Dedifferentiated amniotic fluid mesenchymal stem cell (primary cell): ENCODE measurements at regions not wholly inside any gene's neighbourhood (a gene's known extent, or its start where the extent isn't known, plus 50 kb on each side); places are given as distances from the start of the nearest gene placed in this dataset.
"Not testable (repeated sequence)": the region's sequence is repeated elsewhere in the genome, so short reads cannot be mapped to it uniquely, and the experiment has no call there.

Experiments used
- DNase-seq: peaks from one replicate; pipeline ENCODE4 v3.0.0-alpha.2; 2016; ENCODE audit errors: extremely low spot score

DNA sequence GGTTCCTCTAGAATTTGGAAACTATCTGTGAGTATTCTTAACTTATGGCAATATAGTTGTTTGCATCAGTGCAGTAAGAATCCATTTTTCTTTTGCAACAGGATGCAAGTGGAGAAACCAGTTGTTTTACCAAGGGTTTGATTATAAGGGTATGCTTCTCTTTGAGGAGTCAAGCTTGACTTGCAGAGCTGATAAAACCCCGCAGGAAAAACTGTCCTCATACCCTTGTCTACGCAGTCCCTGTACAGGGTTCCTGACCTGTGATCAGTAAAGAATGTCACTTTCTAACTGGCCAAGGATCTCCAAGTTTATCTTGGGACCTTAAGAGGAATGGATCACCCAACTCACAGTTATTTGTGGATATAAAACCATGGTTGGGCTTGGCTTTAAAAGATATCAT, 161.1 kb upstream of the OLIG3 start:
- no peak for DNase-seq

DNA sequence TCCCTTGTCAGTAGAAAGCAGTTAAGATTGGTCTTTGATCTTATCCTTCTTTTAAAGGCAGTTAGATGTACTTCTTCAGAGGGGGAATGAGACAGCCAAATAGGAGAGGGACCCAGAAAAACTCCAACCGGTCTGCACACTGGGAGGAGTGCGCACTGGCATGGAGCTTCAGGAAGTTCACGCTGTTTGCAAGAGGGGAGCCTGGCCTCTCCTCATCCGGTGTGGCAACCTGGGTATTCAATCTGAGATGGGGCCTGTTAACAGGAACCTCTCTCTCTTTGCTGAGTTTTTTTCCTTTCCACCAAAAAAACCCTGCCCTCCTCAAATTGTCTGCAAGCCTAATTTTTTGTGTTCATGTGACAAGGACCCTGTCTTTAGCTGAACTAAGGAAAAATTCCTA, 162.5 kb upstream of the OLIG3 start:
- no peak for DNase-seq

DNA sequence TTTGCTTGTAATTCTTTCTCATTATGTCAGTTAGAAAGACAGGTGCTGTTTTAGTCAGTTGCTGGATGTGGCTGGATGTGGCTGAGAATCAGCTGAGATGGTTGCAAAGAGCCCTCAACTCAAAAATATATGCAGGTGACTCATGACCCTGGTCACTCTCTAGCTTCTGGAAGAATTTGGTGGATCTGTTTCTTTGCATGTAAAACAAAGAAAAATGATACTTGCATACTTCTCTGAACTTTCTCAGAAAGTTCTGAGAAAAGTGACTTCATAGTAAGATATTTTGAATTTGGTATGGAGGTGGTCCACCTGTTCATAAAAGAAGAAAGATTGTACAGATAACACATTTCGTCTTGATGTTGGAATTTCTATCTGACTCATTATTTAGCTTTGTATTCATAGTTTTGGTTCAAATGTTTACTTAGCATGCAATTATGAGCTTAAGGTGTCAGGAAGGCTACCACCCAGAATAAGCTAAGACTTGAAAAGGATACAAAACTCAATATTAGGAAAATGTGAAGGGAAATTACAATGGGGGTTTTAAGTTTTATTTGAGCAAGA, 163.2 kb upstream of the OLIG3 start:
- no peak for DNase-seq

DNA sequence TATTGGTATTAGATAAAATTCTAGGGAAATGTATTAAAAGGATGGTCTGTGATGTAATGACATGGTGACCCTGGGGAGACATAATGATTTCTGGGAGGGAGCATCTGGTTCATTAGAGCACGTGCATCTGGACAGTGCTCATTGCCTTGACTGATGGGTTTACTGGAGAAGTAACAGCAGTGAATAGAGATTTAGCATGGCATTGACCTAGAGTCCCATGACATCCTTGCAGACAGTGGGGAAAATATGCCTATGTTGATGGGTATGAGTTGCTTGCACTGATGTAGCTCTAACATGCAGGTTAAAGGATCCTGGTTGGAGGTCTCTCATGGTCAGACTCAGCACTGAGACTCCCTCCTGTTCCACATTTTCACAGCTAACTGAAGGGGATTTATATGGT, 164.1 kb upstream of the OLIG3 start:
- DNase-seq = no peak

DNA sequence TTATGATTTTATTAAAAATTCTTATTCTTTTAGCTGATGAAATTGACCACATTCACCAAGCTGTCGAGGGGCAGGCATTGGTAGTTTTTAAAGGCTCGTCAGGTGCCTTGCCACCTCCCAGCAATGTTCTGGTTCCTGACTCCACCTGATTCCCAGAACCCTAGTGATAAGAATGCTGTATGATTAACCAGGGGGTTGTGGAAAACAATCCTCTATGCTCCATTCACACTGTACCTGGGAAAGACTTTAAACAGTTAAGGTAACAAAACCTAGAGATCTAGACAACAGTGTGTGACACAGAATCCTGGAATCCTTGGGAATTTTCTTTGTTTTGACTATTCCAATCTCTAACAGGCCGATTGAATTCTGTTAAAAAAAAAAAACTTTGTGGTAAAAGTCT, 165.7 kb upstream of the OLIG3 start:
- DNase-seq = no peak

DNA sequence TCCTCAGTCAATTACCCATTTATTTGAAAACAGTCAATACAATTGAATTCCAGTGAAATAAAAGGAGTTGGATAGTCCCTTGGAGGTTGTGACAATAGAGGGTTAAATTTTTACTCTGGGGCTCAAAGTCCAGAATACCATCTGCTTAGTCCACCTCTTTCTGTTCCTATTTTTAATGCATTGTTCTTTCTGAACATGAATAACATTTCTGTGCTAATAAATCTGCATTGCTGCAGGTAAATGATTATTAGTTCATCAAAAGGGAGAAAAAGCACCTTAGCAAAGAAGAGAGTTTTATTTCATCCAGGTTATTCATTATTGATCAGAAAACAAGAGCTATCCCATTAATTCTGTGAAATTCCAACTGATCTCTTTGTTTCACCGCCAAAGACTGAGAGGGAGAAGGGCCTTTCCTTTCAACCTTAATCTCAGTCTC, 166.1 kb upstream of the OLIG3 start:
- no peak for DNase-seq

DNA sequence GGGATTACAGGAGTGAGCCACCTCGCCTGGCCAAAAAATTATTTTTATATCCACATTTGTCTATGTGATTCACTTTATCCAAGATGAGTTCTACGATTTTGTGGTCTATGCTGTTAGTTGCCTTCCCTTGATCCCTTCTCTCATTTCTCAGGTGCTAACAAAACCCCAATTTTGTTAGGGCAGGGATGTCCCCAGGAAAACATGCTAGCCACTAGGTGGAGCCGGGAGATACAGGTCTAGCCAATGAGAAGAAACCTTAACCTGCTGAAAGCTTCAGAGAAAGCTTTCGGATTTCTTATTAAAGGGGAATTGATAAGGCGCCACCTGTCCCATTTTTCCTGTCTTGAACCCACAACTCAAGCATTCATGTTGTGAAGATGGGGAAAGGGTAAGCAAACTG, 167.4 kb upstream of the OLIG3 start:
- DNase-seq = no peak

DNA sequence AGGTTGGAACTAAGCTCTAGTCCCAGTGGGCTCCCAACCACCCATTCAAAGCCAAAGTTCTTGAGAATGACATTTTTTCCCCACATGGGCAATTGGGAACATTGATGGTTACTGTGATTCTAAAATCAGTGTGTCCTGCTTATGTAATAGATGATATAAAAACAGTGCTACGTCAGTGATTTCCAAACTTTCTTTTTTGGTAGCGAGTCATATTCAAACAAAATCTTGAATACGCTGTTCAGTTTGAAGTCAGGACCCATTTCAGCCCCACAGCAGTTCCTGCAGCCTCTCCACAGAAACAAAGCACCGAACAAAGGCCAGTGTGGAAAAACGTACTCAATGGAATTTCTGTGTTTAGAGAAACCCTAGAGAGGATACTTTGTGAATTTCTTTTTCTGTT, 170.0 kb upstream of the OLIG3 start:
- no peak for DNase-seq

DNA sequence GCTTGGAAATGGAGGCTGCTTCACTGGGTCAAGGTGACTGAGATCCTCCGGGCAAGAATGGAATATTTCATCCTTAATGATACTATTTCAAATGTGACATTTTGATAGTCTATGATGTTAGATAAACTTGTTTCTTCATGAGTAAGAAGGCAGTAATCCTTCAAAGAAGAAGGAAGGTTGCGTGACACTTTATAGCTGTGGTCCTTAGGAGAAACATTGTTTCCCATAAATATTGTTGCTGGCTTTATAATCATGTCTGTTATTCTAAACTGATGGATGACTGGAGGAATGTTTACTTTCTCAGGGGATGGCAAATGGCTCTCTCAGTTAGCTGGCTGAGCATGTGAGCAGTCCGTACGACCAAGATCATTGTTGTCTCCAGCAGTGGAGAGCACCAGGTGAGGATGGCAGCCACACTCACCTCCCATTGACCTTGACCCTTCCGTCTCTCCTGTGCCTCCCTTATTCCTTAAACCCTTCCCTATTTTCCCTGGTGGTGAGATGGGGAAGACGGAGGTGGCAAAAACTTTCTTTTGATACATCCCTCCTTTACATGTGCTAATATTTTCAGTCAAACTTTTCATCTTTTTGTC, 171.2 kb upstream of the OLIG3 start:
- no peak for DNase-seq

DNA sequence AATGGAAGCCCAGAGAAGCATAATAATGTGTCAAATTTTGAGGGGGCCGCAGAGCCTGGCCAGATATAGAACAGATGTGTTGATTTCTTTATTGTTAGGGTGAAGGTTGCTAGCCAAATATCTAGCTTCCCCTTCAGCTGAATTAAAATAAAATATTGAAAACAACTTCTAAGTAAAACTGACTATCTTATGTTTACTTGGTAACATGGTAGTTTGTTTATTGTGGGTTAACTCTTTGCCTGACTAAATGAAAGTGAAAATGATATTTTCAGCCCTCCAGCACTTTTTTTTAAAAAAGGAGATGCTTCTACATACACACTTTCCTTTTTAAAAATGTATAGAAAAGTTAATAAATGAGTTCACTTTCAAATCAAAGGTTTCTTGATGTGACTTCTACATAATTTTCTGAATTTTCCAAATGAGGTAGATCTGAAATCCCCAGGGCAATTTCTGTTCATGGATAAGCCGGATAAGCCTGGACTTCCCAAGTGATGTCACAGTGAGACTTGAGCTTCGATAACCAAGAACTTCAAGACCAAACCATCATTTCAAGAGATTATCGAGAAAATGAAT, 172.1 kb upstream of the OLIG3 start:
- no peak for DNase-seq

DNA sequence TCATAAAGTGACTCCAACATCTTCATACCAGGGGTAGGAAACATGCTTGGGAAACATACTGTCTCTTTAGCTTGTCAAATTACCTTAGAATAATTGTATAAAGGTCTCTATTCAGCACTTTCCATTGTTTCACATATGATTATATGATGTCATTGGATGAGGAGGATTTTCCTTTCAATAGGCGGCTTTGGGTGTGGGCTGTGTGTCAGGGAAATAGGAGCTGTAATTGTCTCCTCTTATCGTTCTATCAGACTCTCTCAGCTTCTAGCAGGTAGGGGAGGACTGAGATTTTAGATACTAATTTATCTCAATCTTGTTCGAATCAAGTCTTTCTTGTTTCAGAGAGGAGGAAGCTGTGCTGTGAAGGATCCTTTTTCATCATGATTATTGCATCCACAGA, 179.4 kb upstream of the OLIG3 start:
- no peak for DNase-seq

DNA sequence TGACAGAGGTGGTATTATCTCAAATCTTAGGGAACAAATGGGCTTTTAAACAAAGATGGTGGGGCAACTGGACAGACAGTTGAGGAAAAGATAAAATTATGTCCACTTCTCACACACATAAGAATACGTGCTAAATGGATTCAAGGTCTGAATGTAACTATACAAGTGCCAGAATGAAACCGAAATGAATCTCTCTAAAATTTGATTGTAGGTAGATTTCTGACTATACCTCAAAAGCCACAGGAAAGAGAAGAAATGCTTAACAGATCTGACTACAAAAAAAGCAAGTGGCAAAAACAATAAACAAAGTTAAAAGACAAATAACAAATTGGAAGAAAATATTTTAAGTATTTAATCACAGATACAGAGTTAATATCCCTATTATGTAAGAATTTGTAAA, 182.7 kb upstream of the OLIG3 start:
- no peak for DNase-seq

DNA sequence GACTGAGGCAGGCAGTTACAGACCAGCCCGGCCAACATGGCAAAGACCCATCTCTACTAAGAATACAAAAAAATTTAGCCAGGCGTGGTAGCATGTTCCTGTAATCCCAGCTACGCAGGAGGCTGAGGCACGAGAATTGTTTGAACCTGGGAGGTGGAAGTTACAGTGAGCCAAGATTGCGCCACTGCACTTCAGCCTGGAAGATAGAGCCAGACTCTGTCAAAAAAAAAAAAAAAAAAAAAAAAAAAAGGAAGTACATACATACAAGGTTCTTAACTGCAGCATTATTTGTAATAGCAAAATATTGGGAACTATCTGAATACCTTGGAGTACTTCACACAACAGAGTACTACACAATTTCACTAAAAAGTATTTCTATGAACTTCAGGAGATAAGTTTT, 183.5 kb upstream of the OLIG3 start:
- no peak for DNase-seq

DNA sequence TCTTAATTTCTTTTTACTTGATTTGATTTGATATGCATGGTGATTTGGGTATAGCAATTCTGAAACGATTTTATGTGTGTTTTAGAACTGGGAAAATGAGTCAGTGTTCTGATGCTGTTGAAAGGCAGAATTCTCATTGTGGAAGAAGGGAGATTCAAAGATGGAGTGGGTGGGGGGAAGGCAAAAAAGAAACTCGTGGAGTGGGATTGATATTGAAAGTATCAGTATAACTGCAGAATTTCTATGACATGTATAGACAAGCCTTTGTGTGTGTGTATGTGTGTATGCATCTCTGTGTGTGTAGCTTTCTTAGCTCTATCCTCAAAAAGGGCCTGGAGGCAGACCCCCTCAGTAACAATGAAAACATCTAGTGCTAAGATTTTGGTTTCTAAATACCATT, 184.3 kb upstream of the OLIG3 start:
- no peak for DNase-seq

DNA sequence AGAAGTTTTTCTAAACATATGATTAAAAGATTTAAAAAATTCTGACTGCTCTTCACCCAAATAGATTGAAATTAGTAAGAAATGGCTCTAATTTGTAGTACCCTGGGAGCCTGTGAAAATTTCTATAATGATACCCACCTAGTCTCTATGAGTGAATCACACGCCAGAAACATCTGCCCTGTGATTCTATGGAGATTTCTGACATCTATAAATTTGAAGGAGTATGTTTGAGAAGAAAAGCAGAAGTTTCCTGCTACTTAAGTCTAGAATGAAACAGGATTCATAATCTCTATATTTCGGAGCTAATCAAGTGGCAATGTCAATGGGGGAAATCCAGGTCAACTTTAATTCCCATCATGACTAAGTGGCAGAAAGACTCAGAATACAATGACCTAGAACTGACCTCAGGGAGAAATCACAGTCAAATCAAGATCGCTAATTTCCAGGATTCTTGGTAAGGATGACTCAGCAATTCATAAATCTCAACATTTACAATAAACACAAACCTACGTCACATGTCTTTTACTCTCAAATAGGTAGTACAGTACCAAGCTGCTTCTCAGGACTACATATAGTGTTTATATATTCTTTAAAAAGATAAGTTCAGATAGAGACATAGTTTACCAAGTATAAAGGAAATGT, 186.2 kb upstream of the TNFAIP3 start:
- DNase-seq = no peak

DNA sequence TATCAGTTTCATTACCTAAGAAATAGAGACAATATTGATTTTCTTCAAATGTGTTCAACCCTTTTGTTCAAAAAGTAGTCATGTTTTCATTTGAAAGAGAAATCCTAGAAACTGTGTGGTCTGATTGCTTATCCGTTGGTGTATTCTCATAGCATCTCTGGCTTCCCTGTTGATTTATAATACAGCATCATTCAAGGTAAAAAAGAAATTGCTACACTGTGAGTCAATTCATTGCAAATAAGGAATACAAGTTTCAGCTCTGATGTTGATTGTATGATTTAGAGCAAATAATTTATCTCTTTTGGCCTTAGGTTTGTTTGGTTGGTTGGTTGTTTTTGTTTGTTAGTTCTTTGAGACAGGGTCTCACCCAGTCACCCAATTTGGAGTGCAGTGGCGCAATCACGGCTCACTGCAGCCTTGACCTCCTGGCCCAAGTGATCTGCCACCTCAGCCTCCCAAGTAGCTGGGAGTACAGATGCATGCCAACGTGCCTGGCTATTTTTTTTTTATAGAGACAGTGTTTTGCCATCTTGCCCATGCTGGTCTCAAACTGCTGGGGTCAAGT, 185.5 kb upstream of the TNFAIP3 start:
- DNase-seq = no peak

DNA sequence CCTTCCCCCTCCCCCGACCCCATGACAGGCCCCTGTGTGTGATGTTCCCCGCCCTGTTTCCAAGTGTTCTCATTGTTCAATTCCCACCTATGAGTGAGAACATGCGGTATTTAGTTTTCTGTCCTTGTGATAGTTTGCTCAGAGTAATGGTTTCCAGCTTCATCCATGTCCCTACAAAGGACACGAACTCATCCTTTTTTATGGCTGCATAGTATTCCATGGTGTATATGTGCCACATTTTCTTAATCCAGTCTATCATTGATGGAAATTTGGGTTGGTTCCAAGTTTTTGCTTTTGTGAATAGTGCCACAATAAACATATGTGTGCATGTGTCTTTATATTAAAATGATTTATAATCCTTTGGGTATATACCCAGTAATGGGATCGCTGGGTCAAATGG, 184.4 kb upstream of the TNFAIP3 start:
- not testable (repeated sequence) for DNase-seq

DNA sequence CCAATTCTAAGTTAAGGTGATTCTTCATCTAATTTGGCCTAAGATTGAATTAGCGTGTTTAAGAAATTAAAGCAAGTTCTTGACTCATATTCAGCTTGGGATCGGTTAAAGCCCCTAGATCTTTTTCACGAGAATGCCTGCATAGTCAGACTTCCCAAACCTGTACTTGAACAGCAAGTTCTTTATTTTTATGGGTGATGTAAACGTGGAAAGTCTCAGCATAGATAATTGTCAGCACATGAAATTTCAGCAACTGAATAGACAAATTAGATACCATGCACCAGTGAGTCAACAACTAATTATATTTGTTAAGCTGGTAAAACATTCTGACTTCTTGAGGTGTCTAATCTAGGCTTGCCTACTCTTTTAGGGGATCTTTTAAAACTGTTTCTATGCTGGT, 183.1 kb upstream of the TNFAIP3 start:
- no peak for DNase-seq

DNA sequence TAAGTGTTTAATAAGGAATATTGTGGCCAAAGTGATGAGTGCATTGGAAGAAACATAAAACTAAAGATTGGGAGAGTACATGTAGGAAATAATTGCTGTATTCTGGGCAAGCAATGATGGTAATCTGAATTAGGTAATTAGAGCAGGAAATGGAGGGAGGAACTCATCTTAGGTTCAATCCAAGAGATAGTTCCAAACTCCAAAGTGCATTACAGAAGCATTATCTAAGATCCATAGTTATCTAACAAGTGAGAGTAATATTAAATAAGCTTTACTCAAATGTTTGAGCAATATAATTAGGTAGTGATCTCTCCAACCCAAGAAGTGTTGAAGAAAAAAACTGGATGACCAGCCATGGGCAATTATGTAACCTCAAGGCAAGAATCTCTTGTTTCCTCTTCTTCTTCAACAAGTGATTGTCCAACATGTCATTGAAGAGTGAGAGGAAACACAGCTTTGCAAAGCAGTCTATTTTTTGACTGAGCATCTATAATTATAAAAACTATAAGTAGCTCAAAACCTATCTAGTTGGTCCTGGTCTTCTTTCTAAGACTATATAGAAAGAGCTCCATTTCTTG, 181.2 kb upstream of the TNFAIP3 start:
- DNase-seq = no peak

DNA sequence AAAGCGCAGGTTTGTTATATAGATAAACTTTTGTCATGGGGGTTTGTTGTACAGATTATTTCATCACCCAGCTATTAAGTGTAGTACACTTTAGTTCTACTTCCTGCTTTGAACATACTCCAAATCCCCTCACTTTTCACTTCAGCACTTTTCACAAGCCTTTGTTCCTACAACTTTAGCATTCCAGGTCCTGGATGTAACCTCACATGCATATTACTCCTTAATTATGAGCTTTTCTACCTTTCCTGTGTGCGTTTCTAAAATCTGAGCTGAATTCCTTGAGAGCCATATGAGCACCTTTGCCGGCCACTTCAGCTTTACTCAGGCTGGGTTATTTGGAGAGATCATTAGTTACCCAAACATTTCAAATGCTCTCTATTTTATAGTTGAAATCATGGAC, 179.2 kb upstream of the TNFAIP3 start:
- no peak for DNase-seq

DNA sequence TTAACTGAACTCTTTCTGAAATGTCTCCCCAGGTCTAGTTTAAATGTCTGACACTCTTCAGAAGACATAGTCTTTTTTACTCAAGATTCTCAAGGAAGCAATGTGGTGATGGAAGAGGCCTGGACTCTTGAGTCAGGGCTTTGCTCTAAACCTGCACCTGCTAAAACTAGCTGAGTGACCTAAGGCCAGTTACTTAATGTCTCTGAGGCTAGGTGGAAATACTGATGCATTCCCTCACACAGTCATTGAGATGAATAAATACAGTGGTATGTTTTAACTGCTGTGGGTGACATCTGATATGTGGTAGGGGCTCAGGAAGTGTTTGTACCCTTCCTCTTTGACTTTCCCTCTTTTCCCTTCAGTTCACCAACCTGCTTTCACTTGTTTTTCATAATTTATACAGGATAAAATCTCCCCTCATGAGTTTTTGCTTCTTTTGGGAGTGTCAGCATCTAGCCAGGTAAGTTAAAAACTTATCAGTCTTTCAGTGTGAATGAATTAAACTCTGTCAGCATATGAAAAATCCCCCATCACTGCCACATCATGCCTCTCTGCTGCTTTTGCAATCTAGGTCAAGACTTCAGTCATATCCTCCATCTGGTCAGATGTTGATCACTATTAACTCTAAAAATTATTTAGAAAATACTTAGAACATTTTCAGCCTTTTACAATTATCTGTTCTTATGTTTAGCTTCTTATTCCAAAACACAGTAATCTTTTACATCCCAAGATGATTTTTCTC, 178.7 kb upstream of the TNFAIP3 start:
- no peak for DNase-seq

DNA sequence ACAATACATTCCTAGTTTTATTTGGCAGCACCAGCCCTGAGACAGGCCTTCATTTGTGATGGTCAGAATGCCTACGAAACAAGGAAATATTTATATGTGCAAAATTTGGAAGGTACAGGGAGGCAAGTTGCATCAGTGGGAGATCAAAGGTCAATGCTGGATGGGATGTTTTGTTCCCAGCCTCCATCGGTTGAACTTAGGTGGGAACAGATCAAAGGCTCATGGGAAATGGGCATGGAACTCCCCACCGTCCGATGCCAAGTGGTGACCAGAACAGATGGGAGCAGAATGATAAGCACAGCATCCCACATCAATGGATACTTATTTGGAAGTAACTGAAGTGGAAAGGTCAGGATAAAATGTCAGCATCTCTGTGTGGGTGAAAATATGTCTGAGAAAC, 177.7 kb upstream of the TNFAIP3 start:
- DNase-seq = no peak
